ENCODE measurements at regions not wholly inside any gene's neighbourhood (a gene's known extent, or its start where the extent isn't known, plus 50 kb on each side); places are given as distances from the start of the nearest gene placed in this dataset.

GRCh38 chr5:124924729-124925128, 178.3 kb upstream of the ZNF608 start:
- Histone ChIP-seq H3K27me3 (no peaks in the 10 kb centered on the region), H3K27ac (no peak overlapping the region), H3K4me3 (no peak overlapping the region), H3K4me1 (peaks cover 0 to 17% (median 14%) of the 10 kb centered on the region in 4 donors), H3K9me3 (no peaks in the 10 kb centered on the region), H3K36me3 (no peaks in the 10 kb centered on the region)
- no peak for DNase-seq
- intact Hi-C loops (cut with DNase I): no loop called here
- TF ChIP-seq POLR2A (IDR thresholded peaks at IDR 0.05) (no peak), CTCF (IDR thresholded peaks at IDR 0.05) (no peak), POLR2AphosphoS5 (IDR thresholded peaks at IDR 0.05) (no peak), EP300 (IDR thresholded peaks at IDR 0.05) (no peak)
- WGBS, 2 donors: 97 to 99% methylated on average over 1 of the region's 1 CpG

- no peaks in the 10 kb centered on the region for H3K36me3 ChIP-seq
- no peak overlapping the region for H3K27ac ChIP-seq
- H3K4me3 ChIP-seq: no peak overlapping the region
- no peak for DNase-seq
- H3K27me3 ChIP-seq: no peaks in the 10 kb centered on the region
- WGBS, 2 donors: 93 to 95% methylated on average over 3 of the region's 3 CpGs
- H3K9me3 ChIP-seq: no peaks in the 10 kb centered on the region
- H3K4me1 ChIP-seq: peaks cover 0 to 19% (median 16%) of the 10 kb centered on the region in 4 donors
- no peak for TF ChIP-seq CTCF (IDR thresholded peaks at IDR 0.05)
- no peak for TF ChIP-seq EP300 (IDR thresholded peaks at IDR 0.05)
- TF ChIP-seq POLR2AphosphoS5 (IDR thresholded peaks at IDR 0.05): no peak
- TF ChIP-seq POLR2A (IDR thresholded peaks at IDR 0.05): no peak
- intact Hi-C loops (cut with DNase I): no loop called here
Measured at GRCh38 chr5:124927735-124928134, 181.3 kb upstream of the ZNF608 start.

GRCh38 chr5:124929000-124929399, 182.6 kb upstream of the ZNF608 start:
- DNase-seq: no peak
- H3K27me3 ChIP-seq: no peaks in the 10 kb centered on the region
- peaks cover 0 to 20% (median 12%) of the 10 kb centered on the region in 4 donors for H3K4me1 ChIP-seq
- intact Hi-C loops (cut with DNase I): no loop called here
- WGBS, 2 donors: 95 to 96% methylated on average over 5 of the region's 5 CpGs
- no peak overlapping the region for H3K4me3 ChIP-seq
- H3K27ac ChIP-seq: no peak overlapping the region
- no peaks in the 10 kb centered on the region for H3K36me3 ChIP-seq
- TF ChIP-seq POLR2AphosphoS5 (IDR thresholded peaks at IDR 0.05): no peak
- TF ChIP-seq POLR2A (IDR thresholded peaks at IDR 0.05): no peak
- no peak for TF ChIP-seq EP300 (IDR thresholded peaks at IDR 0.05)
- TF ChIP-seq CTCF (IDR thresholded peaks at IDR 0.05): no peak
- H3K9me3 ChIP-seq: no peaks in the 10 kb centered on the region

GRCh38 chr5:124932791-124933600, 186.6 kb upstream of the ZNF608 start:
- DNase-seq: peak; percentile 89

More at GRCh38 chr5:124932791-124933600, 186.6 kb upstream of the ZNF608 start:
- TF ChIP-seq EP300 (IDR thresholded peaks at IDR 0.05) (peak in 3 of 4 donors; percentile 46 to 86 (median 81)), POLR2AphosphoS5 (IDR thresholded peaks at IDR 0.05) (peak; percentile 79 to 95 (median 92)), POLR2A (IDR thresholded peaks at IDR 0.05) (no peak), CTCF (IDR thresholded peaks at IDR 0.05) (no peak)
- Histone ChIP-seq H3K4me1 (peaks cover 0 to 28% (median 16%) of the 10 kb centered on the region in 4 donors), H3K27me3 (no peaks in the 10 kb centered on the region), H3K27ac (peak overlapping the region; percentile 50 to 75 (median 60)), H3K36me3 (no peaks in the 10 kb centered on the region), H3K4me3 (no peak overlapping the region), H3K9me3 (no peaks in the 10 kb centered on the region)
- intact Hi-C loops (cut with DNase I): loop anchor here (2.0 to 10.0 kb wide), 4 partner anchors 166 to 552 kb away; partner anchors contain the start of gene ZNF608
- 13 to 47% methylated on average over 4 of the region's 4 CpGs for WGBS, 2 donors

Data from sigmoid colon (tissue), 6 donors.